ENCODE measurements at regions not wholly inside any gene's neighbourhood (a gene's known extent, or its start where the extent isn't known, plus 50 kb on each side); places are given as distances from the start of the nearest gene placed in this dataset.

DNA sequence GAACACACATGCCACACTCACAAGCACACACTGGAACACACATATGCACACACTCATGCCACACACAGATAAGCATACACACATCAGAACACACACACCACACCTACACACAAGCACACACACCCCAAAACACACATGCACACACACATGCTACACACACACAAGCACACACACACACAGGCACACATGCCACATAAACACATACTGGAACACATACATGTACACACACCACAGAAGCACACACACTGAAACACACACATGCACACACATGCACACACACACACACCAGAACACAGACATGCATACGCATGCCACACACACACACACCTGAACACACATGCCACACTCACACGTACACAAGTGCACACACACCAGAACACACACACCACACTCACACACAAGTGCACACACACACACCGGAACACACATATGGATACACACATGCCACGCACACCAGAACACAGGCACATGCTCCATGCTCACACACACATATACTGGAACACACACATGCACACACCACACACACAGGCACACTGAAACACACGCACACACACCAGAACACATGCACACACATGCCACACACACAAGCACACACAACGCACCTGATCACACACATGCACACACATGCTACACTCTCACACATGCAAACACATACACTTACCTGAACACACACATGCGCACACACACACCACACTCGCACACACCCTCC is 78.0 kb upstream of the IRX4 start:
- intact Hi-C loops (cut with micrococcal nuclease): no loop called here
- Histone ChIP-seq H4K20me1 (ENCODE audit: insufficient read depth) (no peaks in the 10 kb centered on the region), H3K4me1 (ENCODE audit: control insufficient read depth in 1 of 2, insufficient read depth in 2 of 2, low read length in 2 of 2) (no peaks in the 10 kb centered on the region), H3K4me2 (ENCODE audit: low read length) (no peak overlapping the region), H3K9me3 (ENCODE audit: control insufficient read depth in 1 of 2, insufficient read depth in 1 of 2, low read depth in 1 of 2, low read length in 2 of 2) (no peaks in the 10 kb centered on the region), H2AFZ (ENCODE audit: low read depth, low read length, poor library complexity, severe bottlenecking) (no peak overlapping the region), H3K4me3 (replicated peaks in 1 of 2; ENCODE audit: low read depth in 1 of 2, low read length in 2 of 2) (no peak overlapping the region), H3K27ac (ENCODE audit: low read depth, low read length) (no peak overlapping the region), H3K27me3 (ENCODE audit: insufficient read depth, low read length) (peaks cover 28% of the 10 kb centered on the region; the same call in 1 of the 2 replicates), H3K36me3 (ENCODE audit: control insufficient read depth in 1 of 2, insufficient read depth in 2 of 2, low read length in 2 of 2) (no peaks in the 10 kb centered on the region), H3K79me2 (ENCODE audit: insufficient read depth, low read length) (no peaks in the 10 kb centered on the region), H3K9me2 (ENCODE audit: insufficient read depth) (no peaks in the 10 kb centered on the region), H3K9ac (ENCODE audit: low read length) (no peak overlapping the region)
- POLR2A ChIA-PET: no interaction called here
- ATAC-seq: no peak
- TF ChIP-seq ELF1 (IDR thresholded peaks at IDR 0.05; ENCODE audit: borderline replicate concordance, low read depth): no peak
- RAD21 ChIA-PET (ENCODE audit: low non-redundant PET in 1 of 2, low total read pairs in 2 of 2, uncharacterized antibody in 2 of 2, unreplicated experiment in 2 of 2): no interaction called here
- no TSS peak for BruUV-seq (replicated peaks)
- CTCF ChIA-PET: no interaction called here
- DNase-seq (ENCODE audit: low read depth, low spot score): no peak

DNA sequence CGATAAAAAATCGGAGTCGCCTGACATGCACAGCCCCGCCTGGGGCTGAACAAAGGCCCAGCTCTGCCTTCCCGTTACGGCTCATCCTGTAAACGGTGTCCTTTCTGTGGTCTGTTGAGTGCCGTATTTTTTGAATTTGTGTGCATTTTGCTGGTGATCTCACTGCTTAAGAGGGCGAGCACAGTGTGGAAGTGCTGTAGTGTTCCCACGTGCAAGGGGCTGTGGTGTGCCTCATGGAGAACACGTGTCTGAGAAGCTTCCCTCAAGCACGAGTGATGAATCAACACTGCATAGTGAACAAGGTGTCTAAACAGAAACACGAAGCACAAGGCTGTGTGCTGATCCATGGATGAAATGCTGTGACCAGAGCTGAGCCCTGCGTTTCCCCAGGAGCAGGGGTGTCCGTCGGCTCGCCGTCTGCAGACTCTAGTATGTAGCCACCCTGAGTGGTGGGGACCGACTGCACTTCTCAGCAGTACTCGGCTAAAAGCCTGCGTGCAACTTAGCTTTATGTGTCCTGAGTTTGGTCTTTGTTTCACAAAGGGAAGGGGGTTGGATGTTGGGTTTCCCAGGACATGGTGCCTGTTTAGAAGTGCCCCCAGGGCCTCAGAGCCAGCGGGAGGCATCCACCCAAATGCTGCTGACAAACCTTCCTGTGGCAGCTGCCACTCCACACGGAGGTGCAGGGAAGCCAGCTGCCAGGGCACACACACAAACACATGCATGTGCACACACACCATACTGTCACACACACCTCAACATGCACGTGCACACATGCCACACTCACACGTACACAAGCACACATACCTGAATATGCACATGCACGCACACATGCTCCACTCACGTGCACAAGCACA is 77.2 kb upstream of the IRX4 start:
- no TSS peak for BruUV-seq (replicated peaks)
- peaks cover 27% of the 10 kb centered on the region; the same call in 1 of the 2 replicates for H3K27me3 ChIP-seq (ENCODE audit: insufficient read depth, low read length)
- H3K9me2 ChIP-seq (ENCODE audit: insufficient read depth): no peaks in the 10 kb centered on the region
- ChIA-PET POLR2A (no interaction called here), RAD21 (ENCODE audit: low non-redundant PET in 1 of 2, low total read pairs in 2 of 2, uncharacterized antibody in 2 of 2, unreplicated experiment in 2 of 2) (no interaction called here), CTCF (no interaction called here)
- H3K36me3 ChIP-seq (ENCODE audit: control insufficient read depth in 1 of 2, insufficient read depth in 2 of 2, low read length in 2 of 2): no peaks in the 10 kb centered on the region
- H3K9ac ChIP-seq (ENCODE audit: low read length): no peak overlapping the region
- no peaks in the 10 kb centered on the region for H3K9me3 ChIP-seq (ENCODE audit: control insufficient read depth in 1 of 2, insufficient read depth in 1 of 2, low read depth in 1 of 2, low read length in 2 of 2)
- intact Hi-C loops (cut with micrococcal nuclease): no loop called here
- no peaks in the 10 kb centered on the region for H3K79me2 ChIP-seq (ENCODE audit: insufficient read depth, low read length)
- H4K20me1 ChIP-seq (ENCODE audit: insufficient read depth): no peaks in the 10 kb centered on the region
- no peak overlapping the region for H3K4me2 ChIP-seq (ENCODE audit: low read length)
- H3K4me3 ChIP-seq (replicated peaks in 1 of 2; ENCODE audit: low read depth in 1 of 2, low read length in 2 of 2): no peak overlapping the region
- no peak for DNase-seq (ENCODE audit: low read depth, low spot score)
- H2AFZ ChIP-seq (ENCODE audit: low read depth, low read length, poor library complexity, severe bottlenecking): no peak overlapping the region
- H3K27ac ChIP-seq (ENCODE audit: low read depth, low read length): no peak overlapping the region
- no peaks in the 10 kb centered on the region for H3K4me1 ChIP-seq (ENCODE audit: control insufficient read depth in 1 of 2, insufficient read depth in 2 of 2, low read length in 2 of 2)
- ATAC-seq: no peak
- no peak for TF ChIP-seq EZH2 (IDR thresholded peaks at IDR 0.05)
- no peak for TF ChIP-seq SP1 (IDR thresholded peaks at IDR 0.05; ENCODE audit: low read depth)
- TF ChIP-seq POLR2AphosphoS5 (IDR thresholded peaks at IDR 0.05; ENCODE audit: low read depth, low read length): no peak
- TF ChIP-seq EZH2phosphoT487 (IDR thresholded peaks at IDR 0.05; ENCODE audit: borderline replicate concordance): no peak
- TF ChIP-seq SIN3A (IDR thresholded peaks at IDR 0.05; ENCODE audit: low read depth): no peak
- no peak for TF ChIP-seq JUND (IDR thresholded peaks at IDR 0.05)
- TF ChIP-seq CBX3 (IDR thresholded peaks at IDR 0.05; ENCODE audit: low read depth): no peak
- no peak for TF ChIP-seq ELF1 (IDR thresholded peaks at IDR 0.05; ENCODE audit: borderline replicate concordance, low read depth)
- TF ChIP-seq, protein P1, sequence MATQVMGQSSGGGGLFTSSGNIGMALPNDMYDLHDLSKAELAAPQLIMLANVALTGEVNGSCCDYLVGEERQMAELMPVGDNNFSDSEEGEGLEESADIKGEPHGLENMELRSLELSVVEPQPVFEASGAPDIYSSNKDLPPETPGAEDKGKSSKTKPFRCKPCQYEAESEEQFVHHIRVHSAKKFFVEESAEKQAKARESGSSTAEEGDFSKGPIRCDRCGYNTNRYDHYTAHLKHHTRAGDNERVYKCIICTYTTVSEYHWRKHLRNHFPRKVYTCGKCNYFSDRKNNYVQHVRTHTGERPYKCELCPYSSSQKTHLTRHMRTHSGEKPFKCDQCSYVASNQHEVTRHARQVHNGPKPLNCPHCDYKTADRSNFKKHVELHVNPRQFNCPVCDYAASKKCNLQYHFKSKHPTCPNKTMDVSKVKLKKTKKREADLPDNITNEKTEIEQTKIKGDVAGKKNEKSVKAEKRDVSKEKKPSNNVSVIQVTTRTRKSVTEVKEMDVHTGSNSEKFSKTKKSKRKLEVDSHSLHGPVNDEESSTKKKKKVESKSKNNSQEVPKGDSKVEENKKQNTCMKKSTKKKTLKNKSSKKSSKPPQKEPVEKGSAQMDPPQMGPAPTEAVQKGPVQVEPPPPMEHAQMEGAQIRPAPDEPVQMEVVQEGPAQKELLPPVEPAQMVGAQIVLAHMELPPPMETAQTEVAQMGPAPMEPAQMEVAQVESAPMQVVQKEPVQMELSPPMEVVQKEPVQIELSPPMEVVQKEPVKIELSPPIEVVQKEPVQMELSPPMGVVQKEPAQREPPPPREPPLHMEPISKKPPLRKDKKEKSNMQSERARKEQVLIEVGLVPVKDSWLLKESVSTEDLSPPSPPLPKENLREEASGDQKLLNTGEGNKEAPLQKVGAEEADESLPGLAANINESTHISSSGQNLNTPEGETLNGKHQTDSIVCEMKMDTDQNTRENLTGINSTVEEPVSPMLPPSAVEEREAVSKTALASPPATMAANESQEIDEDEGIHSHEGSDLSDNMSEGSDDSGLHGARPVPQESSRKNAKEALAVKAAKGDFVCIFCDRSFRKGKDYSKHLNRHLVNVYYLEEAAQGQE (IDR thresholded peaks at IDR 0.05; ENCODE audit: low read depth): no peak
- no peak for TF ChIP-seq EGR1 (IDR thresholded peaks at IDR 0.05; ENCODE audit: low read depth)
- TF ChIP-seq, protein P2, sequence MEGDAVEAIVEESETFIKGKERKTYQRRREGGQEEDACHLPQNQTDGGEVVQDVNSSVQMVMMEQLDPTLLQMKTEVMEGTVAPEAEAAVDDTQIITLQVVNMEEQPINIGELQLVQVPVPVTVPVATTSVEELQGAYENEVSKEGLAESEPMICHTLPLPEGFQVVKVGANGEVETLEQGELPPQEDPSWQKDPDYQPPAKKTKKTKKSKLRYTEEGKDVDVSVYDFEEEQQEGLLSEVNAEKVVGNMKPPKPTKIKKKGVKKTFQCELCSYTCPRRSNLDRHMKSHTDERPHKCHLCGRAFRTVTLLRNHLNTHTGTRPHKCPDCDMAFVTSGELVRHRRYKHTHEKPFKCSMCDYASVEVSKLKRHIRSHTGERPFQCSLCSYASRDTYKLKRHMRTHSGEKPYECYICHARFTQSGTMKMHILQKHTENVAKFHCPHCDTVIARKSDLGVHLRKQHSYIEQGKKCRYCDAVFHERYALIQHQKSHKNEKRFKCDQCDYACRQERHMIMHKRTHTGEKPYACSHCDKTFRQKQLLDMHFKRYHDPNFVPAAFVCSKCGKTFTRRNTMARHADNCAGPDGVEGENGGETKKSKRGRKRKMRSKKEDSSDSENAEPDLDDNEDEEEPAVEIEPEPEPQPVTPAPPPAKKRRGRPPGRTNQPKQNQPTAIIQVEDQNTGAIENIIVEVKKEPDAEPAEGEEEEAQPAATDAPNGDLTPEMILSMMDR (IDR thresholded peaks at IDR 0.05 in 2 of 3, conservative IDR thresholded peaks at IDR 0.05 in 1 of 3; ENCODE audit: borderline replicate concordance in 1 of 3, insufficient read depth in 1 of 3, low read depth in 2 of 3, low read length in 2 of 3): no peak
- TF ChIP-seq, protein P3, sequence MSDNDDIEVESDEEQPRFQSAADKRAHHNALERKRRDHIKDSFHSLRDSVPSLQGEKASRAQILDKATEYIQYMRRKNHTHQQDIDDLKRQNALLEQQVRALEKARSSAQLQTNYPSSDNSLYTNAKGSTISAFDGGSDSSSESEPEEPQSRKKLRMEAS (IDR thresholded peaks at IDR 0.05): no peak
- no peak for TF ChIP-seq CEBPB (IDR thresholded peaks at IDR 0.05; ENCODE audit: low read depth)

Data from HCT116 (cell line).